ENCODE measurements at regions not wholly inside any gene's neighbourhood (a gene's known extent, or its start where the extent isn't known, plus 50 kb on each side); places are given as distances from the start of the nearest gene placed in this dataset.

DNA sequence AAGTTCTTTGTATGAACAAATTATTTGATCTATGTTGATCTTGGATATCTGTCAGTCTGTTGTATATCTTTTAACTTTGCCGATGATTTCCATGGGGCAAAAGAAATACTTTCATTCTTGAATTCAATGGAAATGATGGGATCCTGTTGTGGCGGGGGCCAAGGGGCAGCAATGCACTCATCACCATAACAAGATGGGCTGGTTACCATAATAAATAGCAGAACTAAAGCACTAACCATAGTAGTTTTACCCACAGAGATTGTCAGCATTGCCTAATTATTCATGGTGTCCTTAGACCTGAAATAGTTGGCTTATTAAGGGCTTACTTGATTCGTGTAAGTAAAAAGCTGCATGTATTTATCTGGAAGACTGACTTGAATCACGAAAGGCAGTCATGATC, 309.6 kb downstream of the RFC3 start:
- ChIA-PET POLR2A (no interaction called here), CTCF (no interaction called here)
- Histone ChIP-seq H3K27me3 (ENCODE audit: control insufficient read depth in 2 of 2, insufficient read depth in 2 of 2, low read length in 2 of 2) (no peaks in the 10 kb centered on the region), H2AFZ (ENCODE audit: low read depth, low read length) (no peak overlapping the region), H3K27ac (ENCODE audit: insufficient read depth, low read depth, low read length) (no peak overlapping the region), H3K4me1 (ENCODE audit: control insufficient read depth, extremely low read depth, insufficient read depth, low read length) (no peaks in the 10 kb centered on the region), H3K9me3 (replicated peaks; ENCODE audit: control insufficient read depth, insufficient read depth, low read length) (no peaks in the 10 kb centered on the region), H3K4me2 (ENCODE audit: insufficient read depth, low read length) (no peak overlapping the region), H3K36me3 (ENCODE audit: control insufficient read depth in 2 of 2, extremely low read depth in 1 of 2, insufficient read depth in 2 of 2, low read length in 2 of 2) (no peaks in the 10 kb centered on the region), H3K79me2 (ENCODE audit: control insufficient read depth, insufficient read depth, low read length) (no peaks in the 10 kb centered on the region), H3K9ac (replicated peaks; ENCODE audit: extremely low read depth, insufficient read depth, low read length) (no peak overlapping the region), H3K9me1 (replicated peaks; ENCODE audit: control insufficient read depth, extremely low read depth, insufficient read depth, low read length) (no peaks in the 10 kb centered on the region), H4K20me1 (replicated peaks; ENCODE audit: control insufficient read depth, extremely low read depth, insufficient read depth, low read length) (no peaks in the 10 kb centered on the region), H3K4me3 (replicated peaks in 1 of 3; ENCODE audit: insufficient read depth in 1 of 3, low read depth in 1 of 3, low read length in 3 of 3) (no peak overlapping the region)
- no peak for FAIRE-seq
- DNase-seq (ENCODE audit: low read depth, low spot score): no peak
- no TSS peak for BruUV-seq (replicated peaks)
- TF ChIP-seq JUN (IDR thresholded peaks at IDR 0.05; ENCODE audit: borderline replicate concordance, insufficient read depth, insufficient read length, low read depth): no peak
- TF ChIP-seq EZH2 (IDR thresholded peaks at IDR 0.05; ENCODE audit: borderline replicate concordance, low read depth, low read length, severe bottlenecking): no peak
- TF ChIP-seq MYC (IDR thresholded peaks at IDR 0.05; ENCODE audit: low read depth, low read length): no peak
- TF ChIP-seq, protein P1, sequence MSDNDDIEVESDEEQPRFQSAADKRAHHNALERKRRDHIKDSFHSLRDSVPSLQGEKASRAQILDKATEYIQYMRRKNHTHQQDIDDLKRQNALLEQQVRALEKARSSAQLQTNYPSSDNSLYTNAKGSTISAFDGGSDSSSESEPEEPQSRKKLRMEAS (IDR thresholded peaks at IDR 0.05; ENCODE audit: insufficient read depth, insufficient read length): no peak
- TF ChIP-seq, protein P2, sequence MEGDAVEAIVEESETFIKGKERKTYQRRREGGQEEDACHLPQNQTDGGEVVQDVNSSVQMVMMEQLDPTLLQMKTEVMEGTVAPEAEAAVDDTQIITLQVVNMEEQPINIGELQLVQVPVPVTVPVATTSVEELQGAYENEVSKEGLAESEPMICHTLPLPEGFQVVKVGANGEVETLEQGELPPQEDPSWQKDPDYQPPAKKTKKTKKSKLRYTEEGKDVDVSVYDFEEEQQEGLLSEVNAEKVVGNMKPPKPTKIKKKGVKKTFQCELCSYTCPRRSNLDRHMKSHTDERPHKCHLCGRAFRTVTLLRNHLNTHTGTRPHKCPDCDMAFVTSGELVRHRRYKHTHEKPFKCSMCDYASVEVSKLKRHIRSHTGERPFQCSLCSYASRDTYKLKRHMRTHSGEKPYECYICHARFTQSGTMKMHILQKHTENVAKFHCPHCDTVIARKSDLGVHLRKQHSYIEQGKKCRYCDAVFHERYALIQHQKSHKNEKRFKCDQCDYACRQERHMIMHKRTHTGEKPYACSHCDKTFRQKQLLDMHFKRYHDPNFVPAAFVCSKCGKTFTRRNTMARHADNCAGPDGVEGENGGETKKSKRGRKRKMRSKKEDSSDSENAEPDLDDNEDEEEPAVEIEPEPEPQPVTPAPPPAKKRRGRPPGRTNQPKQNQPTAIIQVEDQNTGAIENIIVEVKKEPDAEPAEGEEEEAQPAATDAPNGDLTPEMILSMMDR (IDR thresholded peaks at IDR 0.05; ENCODE audit: extremely low read depth in 1 of 2, insufficient read depth in 1 of 2, low read depth in 1 of 2, low read length in 2 of 2): no peak
- TF ChIP-seq FOS (IDR thresholded peaks at IDR 0.05; ENCODE audit: borderline replicate concordance, insufficient read depth, low read length): no peak
- no peak for TF ChIP-seq GATA2 (IDR thresholded peaks at IDR 0.05; ENCODE audit: insufficient read depth, insufficient read length, low read depth, low read length)
- TF ChIP-seq POLR2A (IDR thresholded peaks at IDR 0.05; ENCODE audit: low read depth, low read length): no peak
- no peak for TF ChIP-seq POLR2AphosphoS5 (IDR thresholded peaks at IDR 0.05; ENCODE audit: insufficient read depth, low read depth, low read length)
- dilution Hi-C loops (cut with MboI; ENCODE audit: extremely low pct_ligation_motif_present, low sequenced_read_pairs) (no loop called here), intact Hi-C loops (cut with micrococcal nuclease) (no loop called here)
